ENCODE measurements at regions not wholly inside any gene's neighbourhood (a gene's known extent, or its start where the extent isn't known, plus 50 kb on each side); places are given as distances from the start of the nearest gene placed in this dataset.
A peak's percentile ranks its signal among the peaks of the same experiment; 100 is the strongest.
"Not testable (repeated sequence)": the region's sequence is repeated elsewhere in the genome, so short reads cannot be mapped to it uniquely, and the experiment has no call there.

DNA sequence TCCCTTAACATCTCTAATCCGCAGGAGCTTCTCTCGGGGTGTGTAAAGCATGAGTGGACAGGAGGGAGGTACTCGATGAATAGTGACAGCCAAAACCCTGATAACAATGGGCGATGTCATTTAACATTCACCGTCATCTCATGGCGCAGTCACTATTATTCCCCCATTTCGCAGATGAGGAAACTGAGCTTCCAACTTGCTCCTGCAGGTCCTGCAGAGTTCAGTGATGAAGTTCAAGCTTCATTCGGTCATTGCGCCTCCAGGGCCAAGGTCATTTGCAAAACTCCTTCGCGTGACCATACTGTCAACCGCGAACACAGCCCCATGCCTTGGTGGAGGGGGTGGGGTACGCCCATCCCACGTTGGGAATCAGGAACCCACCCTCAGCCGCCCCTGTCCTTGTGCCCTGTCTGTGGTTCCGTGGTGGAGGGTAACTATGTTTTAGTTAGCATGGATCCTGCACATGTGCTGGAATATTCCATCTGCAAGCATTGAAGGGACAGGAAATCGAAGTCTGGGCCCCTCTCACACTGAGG, 215.5 kb downstream of the TFCP2L1 start:
- FAIRE-seq (peak; percentile 13), DNase-seq (ENCODE audit: low read depth) (no peak)
- TF ChIP-seq, protein P1, sequence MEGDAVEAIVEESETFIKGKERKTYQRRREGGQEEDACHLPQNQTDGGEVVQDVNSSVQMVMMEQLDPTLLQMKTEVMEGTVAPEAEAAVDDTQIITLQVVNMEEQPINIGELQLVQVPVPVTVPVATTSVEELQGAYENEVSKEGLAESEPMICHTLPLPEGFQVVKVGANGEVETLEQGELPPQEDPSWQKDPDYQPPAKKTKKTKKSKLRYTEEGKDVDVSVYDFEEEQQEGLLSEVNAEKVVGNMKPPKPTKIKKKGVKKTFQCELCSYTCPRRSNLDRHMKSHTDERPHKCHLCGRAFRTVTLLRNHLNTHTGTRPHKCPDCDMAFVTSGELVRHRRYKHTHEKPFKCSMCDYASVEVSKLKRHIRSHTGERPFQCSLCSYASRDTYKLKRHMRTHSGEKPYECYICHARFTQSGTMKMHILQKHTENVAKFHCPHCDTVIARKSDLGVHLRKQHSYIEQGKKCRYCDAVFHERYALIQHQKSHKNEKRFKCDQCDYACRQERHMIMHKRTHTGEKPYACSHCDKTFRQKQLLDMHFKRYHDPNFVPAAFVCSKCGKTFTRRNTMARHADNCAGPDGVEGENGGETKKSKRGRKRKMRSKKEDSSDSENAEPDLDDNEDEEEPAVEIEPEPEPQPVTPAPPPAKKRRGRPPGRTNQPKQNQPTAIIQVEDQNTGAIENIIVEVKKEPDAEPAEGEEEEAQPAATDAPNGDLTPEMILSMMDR (IDR thresholded peaks at IDR 0.05; ENCODE audit: insufficient read depth, low read length, severe bottlenecking): no peak
- no peaks in the 10 kb centered on the region for H3K27me3 ChIP-seq (ENCODE audit: control insufficient read depth, insufficient read depth, low read length)
- H3K36me3 ChIP-seq (ENCODE audit: control insufficient read depth, insufficient read depth, low read length): no peaks in the 10 kb centered on the region
- no peak overlapping the region for H3K4me3 ChIP-seq (ENCODE audit: low read depth, low read length)

DNA sequence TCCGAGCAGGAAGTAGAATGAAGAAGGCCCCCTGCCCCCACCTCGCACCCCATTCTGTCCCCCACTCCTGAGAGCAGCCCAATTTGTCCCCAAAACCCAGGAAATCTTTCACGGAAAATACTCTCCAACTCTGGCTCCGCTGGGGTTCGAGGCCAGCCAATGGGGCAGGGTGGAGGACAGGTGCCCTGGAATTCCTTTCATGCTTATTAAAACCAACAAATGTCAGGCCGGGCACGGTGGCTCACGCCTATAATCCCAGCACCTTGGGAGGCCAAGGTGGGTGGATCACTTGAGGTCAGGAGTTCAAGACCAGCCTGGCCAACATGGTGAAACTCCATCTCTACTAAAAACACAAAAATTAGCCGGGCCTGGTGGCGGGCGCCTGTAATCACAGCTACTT, 214.9 kb downstream of the TFCP2L1 start:
- not testable (repeated sequence) for H3K27me3 ChIP-seq (ENCODE audit: control insufficient read depth, insufficient read depth, low read length); DNase-seq (ENCODE audit: low read depth); FAIRE-seq; H3K36me3 ChIP-seq (ENCODE audit: control insufficient read depth, insufficient read depth, low read length); H3K4me3 ChIP-seq (ENCODE audit: low read depth, low read length)

DNA sequence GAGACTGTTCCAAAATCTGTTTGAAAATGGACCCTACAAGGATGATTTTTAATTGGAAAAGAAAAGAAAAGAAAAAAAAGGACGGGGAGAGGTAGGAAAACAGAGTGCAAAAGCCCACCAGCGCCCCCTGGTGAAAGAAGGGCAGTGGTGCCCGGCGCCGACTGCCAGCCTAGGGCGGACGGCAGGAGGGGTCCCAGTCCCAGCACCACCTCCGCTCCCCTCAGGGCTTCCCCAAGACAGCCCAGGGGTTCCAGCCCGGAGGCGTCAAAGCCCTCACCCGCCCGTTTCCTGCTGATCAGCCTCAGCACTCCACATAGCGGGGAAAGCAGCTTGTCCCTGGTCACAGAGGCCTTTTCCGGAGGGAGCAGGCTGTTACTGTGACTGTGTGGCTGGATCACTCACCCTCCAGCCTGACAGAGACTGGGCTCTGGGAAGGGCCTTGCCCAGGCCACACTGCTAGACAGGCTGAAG, 213.9 kb downstream of the TFCP2L1 start:
- TF ChIP-seq, protein P1 (IDR thresholded peaks at IDR 0.05; ENCODE audit: insufficient read depth, low read length, severe bottlenecking): peak; percentile 94
- no peak overlapping the region for H3K4me3 ChIP-seq (ENCODE audit: low read depth, low read length)
- FAIRE-seq (no peak), DNase-seq (ENCODE audit: low read depth) (peak; percentile 17)
- no peaks in the 10 kb centered on the region for H3K27me3 ChIP-seq (ENCODE audit: control insufficient read depth, insufficient read depth, low read length)
- no peaks in the 10 kb centered on the region for H3K36me3 ChIP-seq (ENCODE audit: control insufficient read depth, insufficient read depth, low read length)

DNA sequence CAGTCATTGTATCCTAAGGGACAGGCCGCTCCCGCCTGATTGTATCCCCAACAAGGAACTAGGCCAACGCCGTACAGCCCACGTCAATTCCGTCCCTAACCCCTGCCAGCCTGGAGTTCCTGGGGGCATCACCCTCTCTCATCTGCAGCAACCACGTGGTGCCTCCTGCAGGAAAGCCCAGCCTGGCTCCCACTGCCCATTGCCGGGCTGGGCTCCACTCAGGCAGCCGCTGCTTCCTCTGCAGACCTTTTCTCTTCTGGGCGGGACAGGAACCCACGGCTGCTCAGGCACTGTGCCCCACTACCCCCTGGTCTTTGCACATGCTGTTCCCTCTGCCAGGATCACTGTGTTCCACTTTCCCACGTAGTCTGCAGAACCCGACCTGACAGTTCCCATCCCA, 212.2 kb downstream of the TFCP2L1 start:
- DNase-seq (ENCODE audit: low read depth) (no peak), FAIRE-seq (no peak)
- Histone ChIP-seq H3K4me3 (ENCODE audit: low read depth, low read length) (no peak overlapping the region), H3K27me3 (ENCODE audit: control insufficient read depth, insufficient read depth, low read length) (peaks cover 4% of the 10 kb centered on the region), H3K36me3 (ENCODE audit: control insufficient read depth, insufficient read depth, low read length) (no peaks in the 10 kb centered on the region)
- TF ChIP-seq, protein P1 (IDR thresholded peaks at IDR 0.05; ENCODE audit: insufficient read depth, low read length, severe bottlenecking): no peak

DNA sequence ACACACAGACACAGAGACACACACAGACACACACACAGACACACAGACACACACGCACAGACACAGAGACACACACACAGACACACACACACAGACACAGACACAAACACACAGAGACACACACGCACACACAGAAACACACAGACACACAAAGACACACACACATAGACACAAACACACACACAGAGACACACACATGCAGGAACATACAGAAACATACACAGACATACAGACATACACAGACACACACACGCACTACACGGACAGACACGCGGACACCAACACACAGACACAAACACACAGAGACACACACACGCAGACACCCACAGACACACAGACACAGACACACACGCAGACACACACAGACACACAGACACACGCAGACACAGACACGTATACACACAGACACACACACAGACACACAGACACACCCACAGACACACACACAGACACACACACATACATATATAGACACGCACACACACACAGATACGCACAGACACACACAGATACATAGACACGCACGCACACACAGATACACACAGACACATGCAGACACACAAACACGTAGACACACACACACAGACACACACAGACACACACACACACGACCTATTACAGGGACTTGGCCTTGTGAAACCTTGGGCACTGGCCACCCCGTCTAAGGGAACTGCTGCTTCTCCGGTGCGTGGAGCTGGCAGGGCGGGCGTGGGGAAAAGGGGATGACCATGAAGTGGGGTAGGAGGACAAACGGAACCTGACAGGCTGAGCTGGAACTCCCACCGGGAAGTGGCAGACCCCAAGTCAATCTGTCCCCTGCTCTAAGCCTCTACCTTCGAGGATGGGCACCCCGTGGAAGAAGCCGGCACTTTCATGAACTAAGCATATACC, 211.4 kb downstream of the TFCP2L1 start:
- Histone ChIP-seq H3K27me3 (ENCODE audit: control insufficient read depth, insufficient read depth, low read length) (peaks cover 4% of the 10 kb centered on the region), H3K4me3 (ENCODE audit: low read depth, low read length) (no peak overlapping the region), H3K36me3 (ENCODE audit: control insufficient read depth, insufficient read depth, low read length) (no peaks in the 10 kb centered on the region)
- FAIRE-seq (peak; percentile 99), DNase-seq (ENCODE audit: low read depth) (no peak)
- TF ChIP-seq, protein P1 (IDR thresholded peaks at IDR 0.05; ENCODE audit: insufficient read depth, low read length, severe bottlenecking): no peak

DNA sequence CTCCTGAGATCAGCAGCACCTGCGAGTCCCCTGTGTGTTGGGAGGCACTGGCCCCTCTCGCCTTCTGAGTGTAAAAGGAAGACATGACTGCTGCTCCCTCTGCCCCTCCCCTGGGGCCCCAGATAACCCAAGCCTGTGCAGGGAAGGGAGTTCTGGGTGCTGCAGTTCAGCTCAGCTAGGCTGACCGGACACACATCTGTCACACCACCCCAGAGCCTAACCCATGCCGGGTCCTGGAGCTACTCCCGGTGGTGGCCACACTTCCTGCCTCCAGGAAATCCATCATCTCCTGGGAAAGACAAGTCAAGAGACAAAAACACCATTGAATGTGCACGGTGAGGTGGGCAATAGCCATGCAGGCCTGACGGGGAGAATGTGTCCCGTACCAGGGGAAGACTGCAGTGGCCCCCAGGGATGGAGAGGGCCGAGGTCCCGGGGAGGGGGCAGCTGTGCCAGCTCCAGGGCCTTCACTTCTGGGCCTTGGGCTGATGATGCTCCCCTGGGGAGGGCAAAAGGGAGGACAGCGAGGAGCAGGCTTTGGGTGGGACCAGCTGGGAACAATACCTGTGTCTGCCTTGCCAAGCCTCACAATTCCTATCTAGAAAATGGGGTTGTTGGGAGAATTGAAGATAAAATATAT, 210.6 kb downstream of the TFCP2L1 start:
- no peak for DNase-seq (ENCODE audit: low read depth)
- TF ChIP-seq, protein P1 (IDR thresholded peaks at IDR 0.05; ENCODE audit: insufficient read depth, low read length, severe bottlenecking): no peak
- FAIRE-seq: no peak
- peaks cover 4% of the 10 kb centered on the region for H3K27me3 ChIP-seq (ENCODE audit: control insufficient read depth, insufficient read depth, low read length)
- H3K36me3 ChIP-seq (ENCODE audit: control insufficient read depth, insufficient read depth, low read length): no peaks in the 10 kb centered on the region
- no peak overlapping the region for H3K4me3 ChIP-seq (ENCODE audit: low read depth, low read length)
